ENCODE measurements at regions not wholly inside any gene's neighbourhood (a gene's known extent, or its start where the extent isn't known, plus 50 kb on each side); places are given as distances from the start of the nearest gene placed in this dataset.

GRCh38 chr20:6311097-6311496 lies 188.3 kb upstream of the FERMT1 start:
- Histone ChIP-seq H2BK20ac (ENCODE audit: low read length) (no peak overlapping the region), H3K79me1 (ENCODE audit: low read depth, low read length) (no peaks in the 10 kb centered on the region), H2AK5ac (ENCODE audit: low read depth, low read length) (no peak overlapping the region), H3K18ac (ENCODE audit: extremely low read depth, low read length) (no peak overlapping the region), H2BK5ac (ENCODE audit: low read depth, low read length) (no peak overlapping the region), H3K14ac (ENCODE audit: insufficient read length) (no peak overlapping the region), H2BK12ac (ENCODE audit: low read depth, low read length) (no peak overlapping the region), H3K9me3 (ENCODE audit: insufficient read depth in 2 of 2, low read depth in 1 of 2, low read length in 1 of 2) (peaks cover 0 to 3% of the 10 kb centered on the region in 2 experiments; a peak in 2 of 4 replicates), H4K91ac (replicated peaks; ENCODE audit: insufficient read length, low read length) (no peak overlapping the region), H2BK120ac (replicated peaks; ENCODE audit: low read depth, low read length) (no peak overlapping the region), H3K36me3 (ENCODE audit: control insufficient read depth in 2 of 4, insufficient read depth in 4 of 4, low read length in 3 of 4) (no peaks in the 10 kb centered on the region), H3K9ac (replicated peaks in 1 of 4; ENCODE audit: extremely low read depth in 1 of 4, low read depth in 3 of 4, low read length in 3 of 4) (no peak overlapping the region), H4K20me1 (replicated peaks in 1 of 2; ENCODE audit: control insufficient read depth in 1 of 2, insufficient read depth in 2 of 2, low read length in 2 of 2) (no peaks in the 10 kb centered on the region), H4K5ac (ENCODE audit: insufficient read length, low read depth, low read length) (no peak overlapping the region), H3K27me3 (replicated peaks in 1 of 4; ENCODE audit: control insufficient read depth in 3 of 4, extremely low read depth in 1 of 4, insufficient read depth in 3 of 4, low read length in 3 of 4) (no peaks in the 10 kb centered on the region), H3K56ac (replicated peaks; ENCODE audit: insufficient read length, low read depth, low read length) (no peak overlapping the region), H3K23me2 (ENCODE audit: low read depth, low read length) (no peaks in the 10 kb centered on the region), H3K23ac (ENCODE audit: insufficient read length) (no peak overlapping the region), H3K4me2 (ENCODE audit: insufficient read depth in 1 of 2, low read depth in 2 of 2, low read length in 2 of 2) (no peak overlapping the region), H3K79me2 (ENCODE audit: control insufficient read depth in 1 of 2, insufficient read depth in 2 of 2, low read length in 2 of 2) (no peaks in the 10 kb centered on the region), H2AFZ (ENCODE audit: low read length) (no peak overlapping the region), H3K4me1 (replicated peaks in 1 of 4; ENCODE audit: control insufficient read depth in 3 of 4, insufficient read depth in 4 of 4, low read length in 3 of 4) (no peaks in the 10 kb centered on the region), H3K27ac (ENCODE audit: low read depth, low read length) (no peak overlapping the region), H3K4me3 (ENCODE audit: extremely low read depth in 1 of 4, insufficient read depth in 2 of 4, low read depth in 3 of 4, low read length in 4 of 4) (no peak overlapping the region), H4K8ac (ENCODE audit: extremely low read depth, insufficient read depth, low read length) (no peak overlapping the region), H3K4ac (replicated peaks; ENCODE audit: insufficient read length, low read depth, low read length) (no peak overlapping the region), H2BK15ac (ENCODE audit: low read length) (no peak overlapping the region)
- ChIA-PET POLR2A (ENCODE audit: partially characterized antibody) (no interaction called here), CTCF (ENCODE audit: partially characterized antibody) (no interaction called here)
- 89% methylated on average over 1 of the region's 1 CpG; no CpG with 5 or more reads in 1 of the 2 experiments for WGBS, 2 experiments (ENCODE audit: extremely low coverage in 1 of 2, insufficient coverage in 1 of 2, insufficient read length in 1 of 2, insufficient replicate concordance in 2 of 2, low coverage in 1 of 2, low lambda C conversion rate in 2 of 2, missing lambda C conversion rate in 1 of 2)
- no peak for DNase-seq (ENCODE audit: low read depth in 1 of 2, low spot score in 2 of 2)
- no peak for FAIRE-seq
- TF ChIP-seq SIRT6 (IDR thresholded peaks at IDR 0.05; ENCODE audit: low read length) (no peak), EP300 (IDR thresholded peaks at IDR 0.05; ENCODE audit: borderline replicate concordance in 1 of 2, low read depth in 2 of 2, low read length in 2 of 2) (no peak), YY1 (IDR thresholded peaks at IDR 0.05; ENCODE audit: low read depth, low read length) (no peak)
